ENCODE measurements at regions not wholly inside any gene's neighbourhood (a gene's known extent, or its start where the extent isn't known, plus 50 kb on each side); places are given as distances from the start of the nearest gene placed in this dataset.

- Histone ChIP-seq H3K9me3 (ENCODE audit: control insufficient read depth, low read depth, low read length) (no peaks in the 10 kb centered on the region), H3K4me2 (ENCODE audit: control insufficient read depth, extremely low read depth, insufficient read depth, low read depth, low read length) (no peak overlapping the region), H4K20me1 (ENCODE audit: control insufficient read depth, extremely low read depth, insufficient read depth, low read length) (no peaks in the 10 kb centered on the region), H3K27me3 (ENCODE audit: control insufficient read depth, extremely low read depth, insufficient read depth, low read length) (no peaks in the 10 kb centered on the region), H3K4me1 (ENCODE audit: control insufficient read depth, extremely low read depth, insufficient read depth, low read length) (no peaks in the 10 kb centered on the region), H3K9ac (ENCODE audit: control insufficient read depth, extremely low read depth, insufficient read depth, low read length) (no peak overlapping the region), H3K36me3 (ENCODE audit: control insufficient read depth in 2 of 2, extremely low read depth in 1 of 2, insufficient read depth in 2 of 2, low read length in 2 of 2) (no peaks in the 10 kb centered on the region), H3K79me2 (ENCODE audit: control insufficient read depth, insufficient read depth, low read length) (no peaks in the 10 kb centered on the region), H3K9me1 (ENCODE audit: control insufficient read depth, extremely low read depth, insufficient read depth, low read length) (no peaks in the 10 kb centered on the region), H3K27ac (ENCODE audit: control insufficient read depth, insufficient read depth, low read length) (no peak overlapping the region), H3K4me3 (ENCODE audit: control insufficient read depth in 2 of 3, extremely low read depth in 1 of 3, insufficient read depth in 2 of 3, low read depth in 1 of 3, low read length in 3 of 3) (no peak overlapping the region), H2AFZ (ENCODE audit: control insufficient read depth, low read length) (no peak overlapping the region)
- dilution Hi-C loops (cut with MboI; ENCODE audit: extremely low pct_ligation_motif_present, low sequenced_read_pairs) = no loop called here
- TF ChIP-seq EZH2 (IDR thresholded peaks at IDR 0.05; ENCODE audit: low read length) = no peak
- TF ChIP-seq CTCF (optimal IDR thresholded peaks at IDR 0.05 in 1 of 3, IDR thresholded peaks at IDR 0.05 in 1 of 3, conservative IDR thresholded peaks at IDR 0.05 in 1 of 3; ENCODE audit: extremely low read depth in 1 of 3, insufficient read depth in 2 of 3, low read length in 3 of 3) = no peak
- DNase-seq (ENCODE audit: low read depth, low spot score) (no peak), FAIRE-seq (no peak)
These were observed 88.7 kb upstream of the HDAC4 start for GRCh38 chr2:239489481-239489880.

GRCh38 chr2:239488125-239488524 is 87.3 kb upstream of the HDAC4 start:
- DNase-seq (ENCODE audit: low read depth, low spot score) = no peak
- no peak overlapping the region for H3K4me3 ChIP-seq (ENCODE audit: control insufficient read depth in 2 of 3, extremely low read depth in 1 of 3, insufficient read depth in 2 of 3, low read depth in 1 of 3, low read length in 3 of 3)
- no peak overlapping the region for H3K4me2 ChIP-seq (ENCODE audit: control insufficient read depth, extremely low read depth, insufficient read depth, low read depth, low read length)
- H2AFZ ChIP-seq (ENCODE audit: control insufficient read depth, low read length) = no peak overlapping the region
- H3K9me1 ChIP-seq (ENCODE audit: control insufficient read depth, extremely low read depth, insufficient read depth, low read length) = no peaks in the 10 kb centered on the region
- dilution Hi-C loops (cut with MboI; ENCODE audit: extremely low pct_ligation_motif_present, low sequenced_read_pairs) = no loop called here
- TF ChIP-seq EZH2 (IDR thresholded peaks at IDR 0.05; ENCODE audit: low read length) = no peak
- TF ChIP-seq CTCF (optimal IDR thresholded peaks at IDR 0.05 in 1 of 3, IDR thresholded peaks at IDR 0.05 in 1 of 3, conservative IDR thresholded peaks at IDR 0.05 in 1 of 3; ENCODE audit: extremely low read depth in 1 of 3, insufficient read depth in 2 of 3, low read length in 3 of 3) = no peak
- H3K9ac ChIP-seq (ENCODE audit: control insufficient read depth, extremely low read depth, insufficient read depth, low read length) = no peak overlapping the region
- H3K36me3 ChIP-seq (ENCODE audit: control insufficient read depth in 2 of 2, extremely low read depth in 1 of 2, insufficient read depth in 2 of 2, low read length in 2 of 2) = no peaks in the 10 kb centered on the region
- no peak overlapping the region for H3K27ac ChIP-seq (ENCODE audit: control insufficient read depth, insufficient read depth, low read length)
- peaks cover under 1% of the 10 kb centered on the region for H3K4me1 ChIP-seq (ENCODE audit: control insufficient read depth, extremely low read depth, insufficient read depth, low read length)
- no peaks in the 10 kb centered on the region for H4K20me1 ChIP-seq (ENCODE audit: control insufficient read depth, extremely low read depth, insufficient read depth, low read length)
- no peaks in the 10 kb centered on the region for H3K9me3 ChIP-seq (ENCODE audit: control insufficient read depth, low read depth, low read length)
- peaks cover 9% of the 10 kb centered on the region for H3K27me3 ChIP-seq (ENCODE audit: control insufficient read depth, extremely low read depth, insufficient read depth, low read length)
- no peak for FAIRE-seq
- no peaks in the 10 kb centered on the region for H3K79me2 ChIP-seq (ENCODE audit: control insufficient read depth, insufficient read depth, low read length)

Data from keratinocyte (primary cell).